Small intestine (tissue), 7 donors: ENCODE measurements at regions not wholly inside any gene's neighbourhood (a gene's known extent, or its start where the extent isn't known, plus 50 kb on each side); places are given as distances from the start of the nearest gene placed in this dataset.
A peak's percentile ranks its signal among the peaks of the same experiment; 100 is the strongest.

Experiments
- DNase-seq, 2 donors: peaks; one replicate each; pipeline versions ENCODE4 v3.0.0 to v3.0.0-alpha.2; 2013
- FAIRE-seq: peaks from 2 replicates; lab custom pipeline; 2012; peaks lifted over from hg19 to GRCh38; lab: Jason Lieb, UNC
- H3K27ac ChIP-seq, 3 donors: one replicate each; pipeline ENCODE4 v1.5.1; 2013; ENCODE audit warnings: low read length in 2 of 3, mild to moderate bottlenecking in 2 of 3, control low read depth in 1 of 3, inconsistent platforms in 1 of 3, low read depth in 1 of 3, moderate library complexity in 1 of 3
- H3K27me3 ChIP-seq, 3 donors: one replicate each; pipeline ENCODE4 v1.6.1; 2013; ENCODE audit warnings: low read length in 3 of 3, inconsistent platforms in 1 of 3; ENCODE audit not compliant: control insufficient read depth in 3 of 3, insufficient read depth in 3 of 3
- H3K36me3 ChIP-seq, 3 donors: one replicate each; pipeline ENCODE4 v1.6.1; 2013; ENCODE audit warnings: low read length in 3 of 3, inconsistent platforms in 1 of 3, low read depth in 1 of 3, mild to moderate bottlenecking in 1 of 3, moderate library complexity in 1 of 3; ENCODE audit not compliant: control insufficient read depth in 3 of 3, insufficient read depth in 2 of 3
- H3K4me1 ChIP-seq, 3 donors: one replicate each; pipeline ENCODE4 v1.6.1; 2013; ENCODE audit warnings: low read length in 2 of 3, inconsistent platforms in 1 of 3, low read depth in 1 of 3, mild to moderate bottlenecking in 1 of 3, moderate library complexity in 1 of 3; ENCODE audit not compliant: control insufficient read depth in 3 of 3, insufficient read depth in 2 of 3
- H3K4me3 ChIP-seq, 3 donors: one replicate each; pipeline ENCODE4 v1.5.1; 2013; ENCODE audit warnings: low read length in 3 of 3, control low read depth in 1 of 3, inconsistent platforms in 1 of 3, low read depth in 1 of 3, mild to moderate bottlenecking in 1 of 3, moderate library complexity in 1 of 3
- H3K9me3 ChIP-seq, 2 donors: one replicate each; pipeline ENCODE4 v1.6.1; 2013; ENCODE audit warnings: low read depth in 1 of 2, low read length in 1 of 2; ENCODE audit not compliant: control insufficient read depth in 2 of 2, insufficient read depth in 1 of 2
- WGBS, 3 donors: extraction: QIAGEN DNeasy Blood & Tissue Kit; methylation state at CpG; one replicate each; pipeline ENCODE4 v1.1.7; 2013; 5-methylcytosine and 5-hydroxymethylcytosine counted together
- donor health status: healthy with polysubstance abuse.
- donor health status: control.
- donor health status: control.
- donor health status: Bipolar disorder and iron deficiency.
- donor health status: healthy.

- H3K36me3 ChIP-seq = no peaks in the 10 kb centered on the region
- H3K4me1 ChIP-seq = no peaks in the 10 kb centered on the region
- H3K27me3 ChIP-seq = peaks cover 0 to 3% (median 0%) of the 10 kb centered on the region in 3 donors
- no peak for FAIRE-seq
- 70 to 78% (median 76%) methylated on average over 6 of the region's 6 CpGs for WGBS, 3 donors
- DNase-seq = no peak
- H3K27ac ChIP-seq = no peak overlapping the region
- H3K4me3 ChIP-seq = no peak overlapping the region
- H3K9me3 ChIP-seq = no peaks in the 10 kb centered on the region
Measured at GRCh38 chr14:94906991-94907587, 137.2 kb upstream of the GSC start.

- H3K27me3 ChIP-seq = peaks cover 0 to 3% (median 0%) of the 10 kb centered on the region in 3 donors
- FAIRE-seq (no peak), DNase-seq (peak in 1 of 2 donors; percentile 15)
- no peak overlapping the region for H3K4me3 ChIP-seq
- H3K9me3 ChIP-seq = no peaks in the 10 kb centered on the region
- H3K4me1 ChIP-seq = no peaks in the 10 kb centered on the region
- no peaks in the 10 kb centered on the region for H3K36me3 ChIP-seq
- WGBS, 3 donors = 46 to 77% (median 67%) methylated on average over 4 of the region's 4 CpGs
- no peak overlapping the region for H3K27ac ChIP-seq
Measured at GRCh38 chr14:94906577-94906976, 136.7 kb upstream of the GSC start.

- FAIRE-seq (no peak), DNase-seq (no peak)
- H3K36me3 ChIP-seq = no peaks in the 10 kb centered on the region
- H3K9me3 ChIP-seq = no peaks in the 10 kb centered on the region
- H3K4me3 ChIP-seq = no peak overlapping the region
- peaks cover 0 to 3% (median 0%) of the 10 kb centered on the region in 3 donors for H3K27me3 ChIP-seq
- WGBS, 3 donors = 58 to 75% (median 69%) methylated on average over 4 of the region's 4 CpGs
- H3K4me1 ChIP-seq = no peaks in the 10 kb centered on the region
- H3K27ac ChIP-seq = no peak overlapping the region
Measured at GRCh38 chr14:94904636-94905035, 134.7 kb upstream of the GSC start.

DNA sequence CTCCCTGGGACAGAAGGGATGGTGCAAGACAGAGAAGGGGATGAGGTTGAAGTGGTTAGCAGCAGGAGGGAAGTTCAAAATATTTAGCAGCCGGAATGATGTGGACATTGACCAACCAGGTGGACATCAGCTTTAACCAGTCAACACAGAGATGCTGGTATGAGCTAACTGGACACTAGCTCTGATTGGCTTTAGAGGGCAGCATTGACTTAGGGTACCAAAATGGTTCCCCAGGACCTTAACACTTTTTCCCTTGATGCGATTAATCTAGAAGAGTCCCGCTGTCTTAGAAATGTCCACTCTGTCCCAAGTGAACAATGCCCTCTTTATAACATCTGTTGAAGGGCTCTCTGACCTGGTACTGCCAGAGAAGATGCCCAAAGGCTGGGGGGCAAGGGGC lies 134.0 kb upstream of the GSC start:
- Histone ChIP-seq H3K27me3 (peaks cover 0 to 3% (median 0%) of the 10 kb centered on the region in 3 donors), H3K27ac (no peak overlapping the region), H3K4me3 (no peak overlapping the region), H3K9me3 (no peaks in the 10 kb centered on the region), H3K36me3 (no peaks in the 10 kb centered on the region), H3K4me1 (no peaks in the 10 kb centered on the region)
- no peak for DNase-seq
- WGBS, 3 donors = 76 to 97% (median 82%) methylated on average over 3 of the region's 3 CpGs
- no peak for FAIRE-seq

DNA sequence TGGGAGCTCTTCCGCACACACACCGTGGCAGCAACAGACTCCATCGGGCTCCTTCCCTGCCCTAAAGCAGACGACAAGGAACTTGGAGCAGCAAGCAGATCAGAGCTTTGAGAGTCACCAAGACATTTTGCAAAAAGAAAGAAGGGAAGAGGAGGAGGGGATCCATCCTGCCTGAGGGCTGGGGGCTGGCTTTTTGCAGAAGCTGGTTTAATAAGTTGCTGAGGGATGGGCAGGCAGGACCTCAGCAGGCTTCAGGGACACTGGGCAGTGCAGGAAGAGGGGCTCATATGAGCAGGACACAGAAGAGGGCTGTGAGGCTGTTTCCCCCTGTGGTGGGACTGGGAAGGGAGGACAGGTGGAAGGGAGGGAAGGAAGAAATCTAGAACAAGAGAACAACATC lies 133.4 kb upstream of the GSC start:
- no peak overlapping the region for H3K4me3 ChIP-seq

DNA sequence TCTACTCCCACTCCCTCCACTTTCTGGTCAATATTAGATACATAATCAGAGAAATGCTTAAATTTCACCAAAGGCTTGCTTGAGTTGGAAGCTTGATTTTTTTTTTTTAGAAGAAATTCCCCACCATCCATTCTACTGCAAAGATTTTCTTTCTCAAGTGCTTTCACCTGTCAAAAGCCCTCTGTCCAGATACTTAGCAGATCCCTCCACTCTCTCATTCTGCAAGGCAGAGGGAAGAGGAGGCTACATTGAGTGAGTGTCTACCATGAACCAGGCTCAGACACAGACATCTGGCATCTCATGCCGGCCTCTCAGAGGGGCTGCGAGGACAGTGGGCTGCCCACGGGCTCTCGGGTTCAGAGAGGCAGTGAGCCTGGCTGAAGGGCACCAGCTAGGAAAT lies 127.6 kb upstream of the GSC start:
- DNase-seq (no peak), FAIRE-seq (no peak)
- H3K4me1 ChIP-seq = no peaks in the 10 kb centered on the region
- no peak overlapping the region for H3K4me3 ChIP-seq
- H3K36me3 ChIP-seq = no peaks in the 10 kb centered on the region
- WGBS, 3 donors = 51 to 75% (median 70%) methylated on average over 4 of the region's 4 CpGs
- H3K27ac ChIP-seq = no peak overlapping the region
- peaks cover 0 to 3% (median 0%) of the 10 kb centered on the region in 3 donors for H3K27me3 ChIP-seq
- H3K9me3 ChIP-seq = peaks cover 0 to 14% of the 10 kb centered on the region in 2 donors

More for the DNA sequence above, 133.4 kb upstream of the GSC start:
- DNase-seq (no peak), FAIRE-seq (no peak)
- peaks cover 0 to 3% (median 0%) of the 10 kb centered on the region in 3 donors for H3K27me3 ChIP-seq
- WGBS, 3 donors = 89 to 90% (median 89%) methylated on average over 4 of the region's 4 CpGs
- H3K4me1 ChIP-seq = no peaks in the 10 kb centered on the region
- H3K27ac ChIP-seq = no peak overlapping the region
- no peaks in the 10 kb centered on the region for H3K36me3 ChIP-seq
- no peaks in the 10 kb centered on the region for H3K9me3 ChIP-seq

DNA sequence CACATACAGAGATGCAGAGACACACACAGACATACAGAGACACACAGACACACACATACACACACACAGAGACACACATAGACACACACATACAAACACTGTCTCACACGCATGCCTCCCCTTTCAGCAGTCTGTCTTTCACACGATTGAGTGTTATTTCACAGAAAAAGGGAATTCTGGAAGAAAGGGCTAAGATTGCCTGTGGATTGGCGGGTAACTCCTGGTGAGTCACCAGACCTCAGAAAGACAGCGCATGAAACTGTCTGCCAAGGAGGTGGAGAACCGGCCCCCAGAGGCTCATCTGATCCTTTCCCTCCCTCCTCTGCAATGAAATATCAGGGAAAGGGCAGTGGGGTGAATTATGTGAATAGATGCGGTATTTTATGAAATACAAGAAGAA lies 127.2 kb upstream of the GSC start:
- no peaks in the 10 kb centered on the region for H3K36me3 ChIP-seq
- FAIRE-seq = no peak
- WGBS, 3 donors = 66 to 74% (median 73%) methylated on average over 6 of the region's 6 CpGs
- H3K27ac ChIP-seq = no peak overlapping the region
- H3K4me3 ChIP-seq = no peak overlapping the region
- H3K27me3 ChIP-seq = peaks cover 2 to 3% (median 2%) of the 10 kb centered on the region in 3 donors
- H3K4me1 ChIP-seq = no peaks in the 10 kb centered on the region
- DNase-seq = no peak
- H3K9me3 ChIP-seq = peaks cover 0 to 14% of the 10 kb centered on the region in 2 donors

GRCh38 chr14:94893411-94894160 lies 123.7 kb upstream of the GSC start:
- 67 to 79% (median 68%) methylated on average over 17 of the region's 17 CpGs for WGBS, 3 donors
- DNase-seq = no peak
- Histone ChIP-seq H3K27ac (no peak overlapping the region), H3K9me3 (peaks cover 0 to 14% of the 10 kb centered on the region in 2 donors), H3K27me3 (peaks cover 2 to 10% (median 3%) of the 10 kb centered on the region in 3 donors), H3K4me1 (peaks cover 0 to 3% (median 0%) of the 10 kb centered on the region in 3 donors), H3K36me3 (no peaks in the 10 kb centered on the region), H3K4me3 (no peak overlapping the region)
- no peak for FAIRE-seq
